ENCODE measurements at regions not wholly inside any gene's neighbourhood (a gene's known extent, or its start where the extent isn't known, plus 50 kb on each side); places are given as distances from the start of the nearest gene placed in this dataset.
"Not testable (repeated sequence)": the region's sequence is repeated elsewhere in the genome, so short reads cannot be mapped to it uniquely, and the experiment has no call there.

DNA sequence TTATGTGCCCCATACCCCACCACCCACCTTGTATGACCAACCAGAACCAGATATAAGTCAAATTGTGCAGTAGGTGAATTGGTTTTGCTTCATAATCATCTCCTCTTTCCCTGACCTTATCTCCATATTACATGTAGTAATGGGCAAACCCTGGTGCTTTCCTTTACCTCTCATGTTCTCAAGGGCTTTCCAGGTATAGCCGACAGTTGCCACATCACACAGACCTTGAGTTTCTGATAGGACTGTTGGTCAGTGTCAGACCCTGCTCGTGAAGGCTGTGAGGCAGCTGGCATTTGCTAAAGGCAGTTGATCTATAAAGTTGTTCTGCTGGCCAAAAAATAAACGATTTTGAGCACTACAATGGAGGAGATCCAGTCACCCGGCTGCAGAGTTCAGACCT is 145.9 kb downstream of the ALX1 start:
- DNase-seq = no peak

GRCh38 chr12:85433148-85433547 is 153.1 kb downstream of the ALX1 start:
- DNase-seq = not testable (repeated sequence)

DNA sequence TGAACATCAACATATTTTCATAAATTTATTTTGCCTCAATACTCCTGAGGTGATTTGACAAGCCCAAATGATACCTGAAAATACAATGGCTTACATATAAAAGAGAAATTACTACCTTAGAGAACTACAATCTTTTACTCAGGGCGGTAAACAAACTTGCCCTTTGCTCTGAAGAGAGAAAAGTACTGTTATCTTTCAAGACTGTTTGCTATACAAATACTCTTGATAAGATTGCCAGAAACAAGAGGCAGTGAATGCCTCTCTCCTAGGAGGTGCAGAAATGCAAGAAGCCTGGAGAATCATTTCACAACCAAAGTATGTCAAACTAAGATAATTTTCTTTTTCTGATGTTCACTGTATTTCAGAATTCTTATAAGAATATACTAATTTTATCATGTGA is 160.3 kb downstream of the ALX1 start:
- DNase-seq = no peak

- no peak for DNase-seq
Observed at GRCh38 chr12:85441025-85441424, 161.0 kb downstream of the ALX1 start.

- peak; percentile 0 for DNase-seq
Observed at GRCh38 chr12:85441741-85442140, 161.7 kb downstream of the ALX1 start.

GRCh38 chr12:85445060-85445938 is 165.3 kb downstream of the ALX1 start:
- no peak for DNase-seq

GRCh38 chr12:85448031-85448430 is 168.0 kb downstream of the ALX1 start:
- no peak for DNase-seq

GRCh38 chr12:85448548-85449139 is 168.6 kb downstream of the ALX1 start:
- peak; percentile 9 for DNase-seq

DNA sequence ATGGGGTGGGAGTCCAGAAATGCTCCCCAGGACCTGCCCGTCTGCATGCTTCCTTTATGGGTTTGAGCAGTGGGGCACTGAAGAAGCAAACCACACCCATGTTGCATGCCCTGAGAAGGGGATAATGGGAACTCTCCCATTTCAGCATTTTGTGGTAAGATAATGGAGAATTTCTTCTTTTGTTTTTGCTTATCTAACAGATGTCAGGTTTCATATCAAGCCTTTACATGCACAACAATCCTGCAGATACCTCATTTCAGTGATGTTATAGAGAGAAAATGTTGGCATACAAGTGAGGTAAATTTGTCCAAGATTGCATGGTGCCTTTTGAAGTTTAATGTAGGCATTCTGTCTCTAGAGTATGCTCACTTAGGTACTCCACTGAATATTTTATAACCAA is 177.0 kb downstream of the ALX1 start:
- DNase-seq = no peak

DNA sequence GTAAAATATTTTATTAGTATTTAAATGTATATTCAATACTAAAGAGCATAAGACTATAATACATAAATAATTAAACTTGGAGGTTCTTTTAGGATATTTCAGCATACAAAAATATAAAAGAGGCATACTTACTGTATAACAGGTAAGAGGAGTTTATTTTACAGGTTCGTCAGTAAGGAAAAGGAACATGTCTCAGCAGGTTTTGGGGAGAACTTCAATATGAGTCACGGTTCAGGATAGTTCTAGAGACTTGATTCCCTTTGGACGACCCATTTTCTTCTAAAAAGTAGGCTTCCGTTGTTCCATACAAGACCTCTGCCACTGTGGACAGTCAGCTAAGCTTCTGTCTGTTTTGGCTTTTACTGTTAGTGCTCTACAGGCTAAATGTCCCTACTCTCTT is 181.1 kb downstream of the ALX1 start:
- DNase-seq = no peak

- no peak for DNase-seq
Observed at GRCh38 chr12:85462888-85463287, 182.9 kb downstream of the ALX1 start.

GRCh38 chr12:85466890-85467289 is 186.9 kb downstream of the ALX1 start:
- DNase-seq = no peak

GRCh38 chr12:85468356-85469157 is 188.5 kb downstream of the ALX1 start:
- peak; percentile 71 for DNase-seq

DNA sequence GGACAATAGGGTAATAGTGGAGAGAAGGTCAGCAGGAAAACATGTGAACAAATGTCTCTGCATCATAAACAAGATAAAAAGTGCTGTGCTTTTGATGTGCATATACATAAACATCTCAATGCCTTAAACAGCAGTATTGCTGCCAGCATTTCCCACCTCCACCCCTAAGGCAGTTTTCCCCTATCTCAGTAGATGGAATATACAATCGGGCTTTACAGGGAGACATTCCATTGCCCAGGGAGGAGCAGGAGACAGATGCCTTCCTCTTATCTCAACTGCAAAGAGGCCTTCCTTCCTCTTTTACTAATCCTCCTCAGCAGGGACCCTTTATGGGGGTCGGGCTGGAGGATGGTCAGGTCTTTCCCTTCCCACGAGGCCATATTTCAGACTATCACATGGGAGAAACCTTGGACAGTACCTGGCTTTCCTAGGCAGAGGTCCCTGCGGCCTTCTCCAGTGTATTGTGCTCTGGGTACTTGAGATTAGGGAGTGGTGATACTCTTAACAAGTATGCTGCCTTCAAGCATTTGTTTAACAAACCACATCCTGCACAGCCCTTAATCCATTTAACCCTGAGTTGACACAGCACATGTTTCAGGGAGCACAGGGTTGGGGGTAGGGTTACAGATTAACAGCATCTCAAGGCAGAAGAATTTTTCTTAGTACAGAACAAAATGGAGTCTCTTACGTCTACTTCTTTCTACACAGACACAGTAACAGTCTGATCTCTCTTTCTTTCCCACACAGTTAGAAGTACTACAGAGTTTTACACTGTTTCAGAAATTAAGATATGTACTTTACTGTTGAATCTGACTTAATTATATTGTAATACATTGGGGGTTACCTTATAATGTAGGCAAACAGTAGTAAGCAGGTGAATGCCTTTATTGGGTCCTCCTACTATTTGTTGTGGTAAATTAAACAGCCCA is 189.4 kb downstream of the ALX1 start:
- peak; percentile 5 for DNase-seq

- not testable (repeated sequence) for DNase-seq
Observed at GRCh38 chr12:85475277-85475676, 195.3 kb downstream of the ALX1 start.

GRCh38 chr12:85476756-85477155 is 196.7 kb downstream of the ALX1 start:
- no peak for DNase-seq

DNA sequence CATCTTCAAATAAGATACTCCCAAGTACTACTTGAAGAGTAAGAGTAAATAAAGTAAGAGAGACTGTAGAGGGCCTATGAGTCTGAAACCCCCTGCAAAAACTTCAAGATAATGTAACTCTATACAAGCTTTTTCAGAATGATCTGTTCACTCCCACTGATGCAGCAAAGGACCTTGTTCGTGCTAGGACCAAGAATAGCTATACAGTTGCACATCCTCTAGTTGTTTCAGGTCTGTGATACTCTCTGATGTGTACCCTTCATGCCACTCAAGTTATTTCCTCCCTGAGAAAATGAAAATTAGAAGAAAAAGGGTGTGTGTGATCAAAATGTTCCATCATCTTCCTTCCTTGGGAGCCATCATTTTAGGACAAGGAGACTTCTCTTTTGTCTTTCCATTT is 204.4 kb downstream of the ALX1 start:
- no peak for DNase-seq

- DNase-seq = no peak
Observed at GRCh38 chr12:85489194-85489593, 209.2 kb downstream of the ALX1 start.

DNA sequence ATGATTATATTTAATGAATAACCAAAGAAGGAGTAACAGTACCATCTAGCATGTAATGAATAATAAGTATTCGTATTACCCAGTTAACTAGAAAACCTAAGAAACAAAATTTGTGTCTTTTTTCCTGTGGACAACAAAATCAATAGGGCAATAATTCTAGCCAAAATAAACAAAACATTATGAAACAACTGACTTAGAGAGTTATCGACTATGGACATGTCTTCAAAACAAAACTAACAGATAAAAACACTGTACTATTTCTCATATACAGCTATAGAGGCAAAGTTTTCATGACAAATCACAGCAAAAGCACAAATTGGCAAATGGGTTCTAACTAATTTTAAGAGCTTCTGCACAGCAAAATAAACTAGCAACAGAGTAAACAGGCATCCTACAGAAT is 224.1 kb downstream of the ALX1 start:
- no peak for DNase-seq

- DNase-seq = no peak
Observed at GRCh38 chr12:85504624-85505023, 224.6 kb downstream of the ALX1 start.

GRCh38 chr12:85507456-85507855 is 227.4 kb downstream of the ALX1 start:
- no peak for DNase-seq

GRCh38 chr12:85509081-85509856 is 229.2 kb downstream of the ALX1 start:
- no peak for DNase-seq
